PC-3 (cell line): ENCODE measurements at regions not wholly inside any gene's neighbourhood (a gene's known extent, or its start where the extent isn't known, plus 50 kb on each side); places are given as distances from the start of the nearest gene placed in this dataset.

ENCODE experiments used
- CTCF ChIP-seq: fragments of 300-600 bp; sonication (generic); conservative IDR thresholded peaks from 2 replicates; pipeline ENCODE4 v1.5.1; 2017; ENCODE audit warnings: antibody characterized with exemption, low read depth, mild to moderate bottlenecking, low read length
- EZH2 ChIP-seq: fragments of 300-600 bp; sonication (generic); IDR thresholded peaks from one replicate; pipeline ENCODE4 v1.6.1; 2017; ENCODE audit warnings: antibody characterized with exemption, mild to moderate bottlenecking, low read length; ENCODE audit not compliant: unreplicated experiment

GRCh38 chr5:91464886-91465646, 81.9 kb upstream of the ARRDC3 start:
- TF ChIP-seq CTCF (no peak), EZH2 (no peak)
